Gastrocnemius medialis (tissue), 4 donors: ENCODE measurements at regions not wholly inside any gene's neighbourhood (a gene's known extent, or its start where the extent isn't known, plus 50 kb on each side); places are given as distances from the start of the nearest gene placed in this dataset.

Experiments
- CTCF ChIP-seq, 5 experiments: fragments of 450-650 bp in 3 of 5; fragments of 200-600 bp in 2 of 5; sonication (generic) in 2 of 5; IDR thresholded peaks in 4 of 5; conservative IDR thresholded peaks in 1 of 5; 1 replicate in 4 of 5; 2 replicates in 1 of 5; pipeline ENCODE4 v1.5.1; 2016 to 2019; ENCODE audit warnings: antibody characterized with exemption in 5 of 5, mild to moderate bottlenecking in 3 of 5, moderate library complexity in 3 of 5
- POLR2A ChIP-seq, 2 donors: fragments of 450-650 bp; IDR thresholded peaks; one replicate each; pipeline ENCODE4 v1.6.1; 2017; ENCODE audit warnings: antibody characterized with exemption in 2 of 2, mild to moderate bottlenecking in 2 of 2, moderate library complexity in 2 of 2

- TF ChIP-seq CTCF (IDR thresholded peaks at IDR 0.05 in 4 of 5, conservative IDR thresholded peaks at IDR 0.05 in 1 of 5) (no peak), POLR2A (IDR thresholded peaks at IDR 0.05) (no peak)
Observed at GRCh38 chr6:151692216-151692615, 115.3 kb upstream of the ESR1 start.
